ENCODE measurements at regions not wholly inside any gene's neighbourhood (a gene's known extent, or its start where the extent isn't known, plus 50 kb on each side); places are given as distances from the start of the nearest gene placed in this dataset.
"Not testable (repeated sequence)": the region's sequence is repeated elsewhere in the genome, so short reads cannot be mapped to it uniquely, and the experiment has no call there.

- TF ChIP-seq CTCF (IDR thresholded peaks at IDR 0.05; ENCODE audit: control insufficient read depth, insufficient read depth, low read depth, low read length, missing control alignments), result no peak
- H3K4me3 ChIP-seq (ENCODE audit: control insufficient read depth, low read depth, low read length), result no peak overlapping the region
- DNase-seq (ENCODE audit: low read depth), result no peak
Measured at GRCh38 chr3:78090382-78090781, 1050.5 kb downstream of the ROBO2 start.

GRCh38 chr3:78091478-78092119 is 1051.7 kb downstream of the ROBO2 start:
- no peak overlapping the region for H3K4me3 ChIP-seq (ENCODE audit: control insufficient read depth, low read depth, low read length)
- TF ChIP-seq CTCF (IDR thresholded peaks at IDR 0.05; ENCODE audit: control insufficient read depth, insufficient read depth, low read depth, low read length, missing control alignments), result no peak
- no peak for DNase-seq (ENCODE audit: low read depth)

GRCh38 chr3:78092574-78092973 is 1052.7 kb downstream of the ROBO2 start:
- not testable (repeated sequence) for H3K4me3 ChIP-seq (ENCODE audit: control insufficient read depth, low read depth, low read length); DNase-seq (ENCODE audit: low read depth)

GRCh38 chr3:78096488-78097255 is 1056.8 kb downstream of the ROBO2 start:
- no peak for DNase-seq (ENCODE audit: low read depth)
- H3K4me3 ChIP-seq (ENCODE audit: control insufficient read depth, low read depth, low read length), result no peak overlapping the region
- TF ChIP-seq CTCF (IDR thresholded peaks at IDR 0.05; ENCODE audit: control insufficient read depth, insufficient read depth, low read depth, low read length, missing control alignments), result no peak

GRCh38 chr3:78098367-78098766 is 1058.5 kb downstream of the ROBO2 start:
- no peak overlapping the region for H3K4me3 ChIP-seq (ENCODE audit: control insufficient read depth, low read depth, low read length)
- no peak for TF ChIP-seq CTCF (IDR thresholded peaks at IDR 0.05; ENCODE audit: control insufficient read depth, insufficient read depth, low read depth, low read length, missing control alignments)
- DNase-seq (ENCODE audit: low read depth), result no peak

- no peak overlapping the region for H3K4me3 ChIP-seq (ENCODE audit: control insufficient read depth, low read depth, low read length)
- peak; percentile 40 for DNase-seq (ENCODE audit: low read depth)
- no peak for TF ChIP-seq CTCF (IDR thresholded peaks at IDR 0.05; ENCODE audit: control insufficient read depth, insufficient read depth, low read depth, low read length, missing control alignments)
Measured at GRCh38 chr3:78101384-78101783, 1061.5 kb downstream of the ROBO2 start.

- H3K4me3 ChIP-seq (ENCODE audit: control insufficient read depth, low read depth, low read length); DNase-seq (ENCODE audit: low read depth): not testable (repeated sequence)
Measured at GRCh38 chr3:78108269-78108961, 1068.5 kb downstream of the ROBO2 start.

All from AG09309 (cell line).